ENCODE measurements at regions not wholly inside any gene's neighbourhood (a gene's known extent, or its start where the extent isn't known, plus 50 kb on each side); places are given as distances from the start of the nearest gene placed in this dataset.

GRCh38 chr20:10943686-10944265, 270.0 kb upstream of the JAG1 start:
- H3K27ac ChIP-seq, result no peak overlapping the region
- H3K4me3 ChIP-seq (ENCODE audit: low read depth, low read length), result no peak overlapping the region
- no peaks in the 10 kb centered on the region for H3K27me3 ChIP-seq (replicated peaks)
- DNase-seq, result no peak
- in situ Hi-C loops (cut with HindIII; ENCODE audit: low pct_ligation_motif_present, low sequenced_read_pairs), result no loop called here
- H3K36me3 ChIP-seq (replicated peaks), result no peaks in the 10 kb centered on the region
- TF ChIP-seq CTCF (IDR thresholded peaks at IDR 0.05; ENCODE audit: low read depth, low read length, missing control alignments), result no peak

- no peak for TF ChIP-seq CTCF (IDR thresholded peaks at IDR 0.05; ENCODE audit: low read depth, low read length, missing control alignments)
- H3K27ac ChIP-seq, result no peak overlapping the region
- H3K4me3 ChIP-seq (ENCODE audit: low read depth, low read length), result no peak overlapping the region
- H3K36me3 ChIP-seq (replicated peaks), result no peaks in the 10 kb centered on the region
- no peaks in the 10 kb centered on the region for H3K27me3 ChIP-seq (replicated peaks)
- no peak for DNase-seq
- in situ Hi-C loops (cut with HindIII; ENCODE audit: low pct_ligation_motif_present, low sequenced_read_pairs), result no loop called here
These were observed 272.5 kb upstream of the JAG1 start for GRCh38 chr20:10946124-10946880.

GRCh38 chr20:10947726-10948125, 273.9 kb upstream of the JAG1 start:
- no peak overlapping the region for H3K4me3 ChIP-seq (ENCODE audit: low read depth, low read length)
- no peak overlapping the region for H3K27ac ChIP-seq
- DNase-seq, result no peak
- H3K36me3 ChIP-seq (replicated peaks), result no peaks in the 10 kb centered on the region
- H3K27me3 ChIP-seq (replicated peaks), result no peaks in the 10 kb centered on the region
- no peak for TF ChIP-seq CTCF (IDR thresholded peaks at IDR 0.05; ENCODE audit: low read depth, low read length, missing control alignments)
- in situ Hi-C loops (cut with HindIII; ENCODE audit: low pct_ligation_motif_present, low sequenced_read_pairs), result no loop called here

- no peak for TF ChIP-seq CTCF (IDR thresholded peaks at IDR 0.05; ENCODE audit: low read depth, low read length, missing control alignments)
- in situ Hi-C loops (cut with HindIII; ENCODE audit: low pct_ligation_motif_present, low sequenced_read_pairs), result no loop called here
- no peaks in the 10 kb centered on the region for H3K27me3 ChIP-seq (replicated peaks)
- no peak overlapping the region for H3K27ac ChIP-seq
- no peak for DNase-seq
- no peaks in the 10 kb centered on the region for H3K36me3 ChIP-seq (replicated peaks)
- no peak overlapping the region for H3K4me3 ChIP-seq (ENCODE audit: low read depth, low read length)
These were observed 276.4 kb upstream of the JAG1 start for GRCh38 chr20:10949930-10950783.

GRCh38 chr20:10951216-10951615, 277.4 kb upstream of the JAG1 start:
- TF ChIP-seq CTCF (IDR thresholded peaks at IDR 0.05; ENCODE audit: low read depth, low read length, missing control alignments), result no peak
- Histone ChIP-seq H3K36me3 (replicated peaks) (no peaks in the 10 kb centered on the region), H3K27me3 (replicated peaks) (no peaks in the 10 kb centered on the region), H3K27ac (no peak overlapping the region), H3K4me3 (ENCODE audit: low read depth, low read length) (no peak overlapping the region)
- no peak for DNase-seq
- in situ Hi-C loops (cut with HindIII; ENCODE audit: low pct_ligation_motif_present, low sequenced_read_pairs), result no loop called here
